Activated B cell treated with CpG ODN at 0.5 μM for 24 hours (primary cell): ENCODE measurements at regions not wholly inside any gene's neighbourhood (a gene's known extent, or its start where the extent isn't known, plus 50 kb on each side); places are given as distances from the start of the nearest gene placed in this dataset.

Experiments used
- ATAC-seq: fragments of 200-7000 bp; cut with Tn5 transposase; one replicate; pipeline ENCODE4 v1.10.0; 2021; ENCODE audit warnings: low read depth, mild to moderate bottlenecking, moderate library complexity
- CTCF ChIA-PET: fragments of 350-600 bp; sonication (Branson Sonifier 250); formaldehyde crosslinking; loops from one replicate; lab custom pipeline; 2021; ENCODE audit warnings: antibody characterized with exemption; lab: Charles Lee
- POLR2A ChIA-PET: fragments of 350-600 bp; sonication (Branson Sonifier 250); formaldehyde crosslinking; loops from one replicate; lab custom pipeline; 2021; ENCODE audit warnings: antibody characterized with exemption; lab: Charles Lee
- DNase-seq: peaks from one replicate; pipeline ENCODE4 v3.0.0; 2022
- H3K27ac Mint-ChIP-seq: one replicate; pipeline ENCODE4 v1.8.0; 2020; ENCODE audit warnings: mixed read lengths
- H3K27me3 Mint-ChIP-seq: one replicate; pipeline ENCODE4 v1.8.0; 2021; ENCODE audit warnings: mixed read lengths
- H3K36me3 Mint-ChIP-seq: one replicate; pipeline ENCODE4 v1.8.0; 2021; ENCODE audit warnings: low read depth, mixed read lengths
- H3K4me1 Mint-ChIP-seq: one replicate; pipeline ENCODE4 v1.8.0; 2021; ENCODE audit warnings: mixed read lengths
- H3K4me3 Mint-ChIP-seq: one replicate; pipeline ENCODE4 v1.8.0; 2020; ENCODE audit warnings: mild to moderate bottlenecking, mixed read lengths
- H3K9me3 Mint-ChIP-seq: one replicate; pipeline ENCODE4 v1.8.0; 2020; ENCODE audit warnings: mixed read lengths
- CTCF ChIP-seq: fragments of 200-600 bp; IDR thresholded peaks from one replicate; pipeline ENCODE4 v1.8.0; 2022; ENCODE audit warnings: antibody characterized with exemption, mild to moderate bottlenecking
- intact Hi-C: fragments of 100-400 bp; cut with micrococcal nuclease; formaldehyde crosslinking; loops from one replicate; pipeline ENCODE4 v1.15.1; 2024

DNA sequence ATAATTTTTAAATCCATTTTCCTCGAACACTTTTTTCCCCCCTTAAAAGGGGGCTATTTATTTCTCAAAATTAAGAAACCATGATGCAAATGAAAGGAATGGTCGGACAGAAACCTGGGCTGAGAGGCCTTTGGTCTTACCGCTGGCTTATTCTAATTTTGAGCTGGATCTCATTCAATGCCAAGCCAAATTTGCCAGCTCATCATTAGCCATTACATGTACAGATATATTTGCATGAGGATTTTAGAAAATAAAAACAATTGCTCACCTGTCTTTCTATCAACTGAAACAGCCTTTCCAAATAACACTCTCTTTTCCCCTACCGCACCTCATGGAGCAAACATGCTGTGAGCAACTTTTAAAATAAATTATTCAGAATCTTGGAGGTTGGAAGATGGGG is 219.5 kb upstream of the DTNBP1 start:
- Mint-ChIP-seq H3K4me1 (peaks cover 43% of the 10 kb centered on the region), H3K36me3 (no peaks in the 10 kb centered on the region), H3K27me3 (no peaks in the 10 kb centered on the region), H3K27ac (no peak overlapping the region), H3K4me3 (no peak overlapping the region), H3K9me3 (no peaks in the 10 kb centered on the region)
- no peak for TF ChIP-seq CTCF
- intact Hi-C loops = no loop called here
- ChIA-PET CTCF (no interaction called here), POLR2A (interaction anchor here (0.5 kb wide), 1 partner anchor 807 kb away, joined by 5 read pairs; no protein-coding TSS in a partner anchor)
- ATAC-seq = no peak
- DNase-seq = no peak

DNA sequence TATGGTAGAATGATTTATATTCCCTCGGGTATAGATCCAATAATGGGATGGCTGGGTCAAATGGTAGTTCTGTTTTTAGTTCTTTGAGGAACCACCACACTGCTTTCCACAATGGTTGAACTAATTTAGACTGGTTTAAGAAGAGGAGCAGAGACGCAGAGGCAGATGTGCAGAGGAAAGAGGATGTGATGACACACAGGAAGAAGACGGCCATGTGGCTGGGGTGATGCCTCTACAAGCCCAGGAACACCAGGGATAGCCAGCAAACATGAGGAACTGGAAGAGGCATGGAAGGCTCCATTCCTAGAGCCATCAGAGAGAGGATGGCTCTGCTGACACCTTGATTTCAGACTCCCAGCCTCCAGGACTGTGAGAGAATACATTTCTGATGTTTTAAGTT is 218.3 kb upstream of the DTNBP1 start:
- H3K36me3 Mint-ChIP-seq = no peaks in the 10 kb centered on the region
- H3K27me3 Mint-ChIP-seq = no peaks in the 10 kb centered on the region
- TF ChIP-seq CTCF = no peak
- H3K4me1 Mint-ChIP-seq = peaks cover 44% of the 10 kb centered on the region
- ATAC-seq (peak; percentile 28), DNase-seq (no peak)
- POLR2A ChIA-PET = interaction anchor here (2.5 kb wide), 1 partner anchor 21 kb away, joined by 14 read pairs; no protein-coding TSS in a partner anchor
- H3K4me3 Mint-ChIP-seq = no peak overlapping the region
- intact Hi-C loops = no loop called here
- H3K27ac Mint-ChIP-seq = peak overlapping the region; percentile 65
- CTCF ChIA-PET = no interaction called here
- no peaks in the 10 kb centered on the region for H3K9me3 Mint-ChIP-seq

- ATAC-seq = no peak
- peaks cover 45% of the 10 kb centered on the region for H3K4me1 Mint-ChIP-seq
- CTCF ChIA-PET = interaction anchor here (0.9 to 1.7 kb wide), 2 partner anchors 18 to 21 kb away, joined by 3 to 5 read pairs; no protein-coding TSS in a partner anchor
Observed at GRCh38 chr6:15880262-15880973, 217.6 kb upstream of the DTNBP1 start.

DNA sequence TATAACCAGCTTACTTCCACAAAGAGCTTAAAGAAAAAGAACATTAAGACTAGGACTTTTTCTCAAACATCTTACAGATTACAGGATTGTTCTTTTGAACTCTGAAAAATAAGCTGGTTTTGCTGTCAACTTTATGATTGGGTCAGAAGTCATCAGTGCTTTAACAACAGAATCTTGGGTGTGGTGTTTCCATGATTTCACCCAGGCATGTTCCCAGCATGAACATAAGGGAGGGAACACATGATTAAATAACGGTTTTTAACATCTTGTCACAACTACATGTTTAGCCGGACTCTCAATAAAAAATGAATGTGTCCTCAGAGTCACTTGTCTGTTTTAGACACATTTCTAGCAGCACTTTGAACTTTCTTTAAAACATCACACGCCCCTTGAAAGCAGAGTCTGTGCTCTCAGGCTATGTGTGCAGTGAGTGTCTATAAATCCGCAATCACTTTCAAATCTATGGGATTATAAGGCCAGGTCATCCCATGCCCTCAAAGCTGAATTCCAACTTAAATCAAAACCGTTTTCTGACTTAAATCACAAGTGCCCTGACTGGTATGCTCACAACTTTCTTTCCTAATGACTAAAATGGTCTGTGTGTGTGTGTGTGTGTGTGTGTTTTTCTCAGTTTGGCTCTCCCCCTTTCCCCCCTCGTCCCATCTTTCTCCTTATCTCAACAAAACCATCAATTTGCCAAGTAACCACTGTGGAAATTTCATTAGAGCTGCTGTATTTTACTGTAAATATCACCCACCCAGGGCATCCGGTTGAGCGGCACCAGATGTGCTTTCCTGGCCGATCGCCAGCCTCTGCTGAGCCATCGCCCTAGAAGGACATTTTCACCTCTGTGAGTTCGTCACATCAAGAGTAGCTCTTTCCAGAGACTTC is 216.8 kb upstream of the DTNBP1 start:
- Mint-ChIP-seq H3K9me3 (no peaks in the 10 kb centered on the region), H3K27ac (peak overlapping the region; percentile 19), H3K4me1 (peaks cover 45% of the 10 kb centered on the region), H3K36me3 (no peaks in the 10 kb centered on the region), H3K27me3 (no peaks in the 10 kb centered on the region), H3K4me3 (peak overlapping the region; percentile 4)
- ChIA-PET CTCF (interaction anchor here (0.9 to 1.7 kb wide), 3 partner anchors 19 to 188 kb away, joined by 3 to 5 read pairs (median 3); no protein-coding TSS in a partner anchor), POLR2A (interaction anchor here (0.6 to 2.5 kb wide), 6 partner anchors 19 to 1220 kb away, joined by 3 to 14 read pairs (median 4); no protein-coding TSS in a partner anchor)
- no peak for TF ChIP-seq CTCF
- intact Hi-C loops = loop anchor here (1.0 kb wide), 1 partner anchor 22 kb away; no protein-coding TSS in a partner anchor
- DNase-seq (peak; percentile 30), ATAC-seq (peak; percentile 73)

More at GRCh38 chr6:15880262-15880973, 217.6 kb upstream of the DTNBP1 start:
- intact Hi-C loops = loop anchor here (1.0 kb wide), 1 partner anchor 21 kb away; no protein-coding TSS in a partner anchor
- no peak for TF ChIP-seq CTCF
- Mint-ChIP-seq H3K9me3 (no peaks in the 10 kb centered on the region), H3K36me3 (no peaks in the 10 kb centered on the region), H3K27me3 (no peaks in the 10 kb centered on the region), H3K27ac (peak overlapping the region; percentile 65), H3K4me3 (peak overlapping the region; percentile 4)
- POLR2A ChIA-PET = interaction anchor here (0.6 to 2.5 kb wide), 5 partner anchors 19 to 284 kb away, joined by 3 to 14 read pairs (median 4); no protein-coding TSS in a partner anchor
- DNase-seq = no peak
